NB4 (cell line): ENCODE measurements at regions not wholly inside any gene's neighbourhood (a gene's known extent, or its start where the extent isn't known, plus 50 kb on each side); places are given as distances from the start of the nearest gene placed in this dataset.

ENCODE experiments used
- MAX ChIP-seq: IDR thresholded peaks from 2 replicates; pipeline ENCODE4 v1.6.1; 2011; ENCODE audit warnings: low read depth, low read length
- POLR2A ChIP-seq: IDR thresholded peaks from 2 replicates; pipeline ENCODE4 v1.6.1; 2011; ENCODE audit warnings: mild to moderate bottlenecking; ENCODE audit not compliant: insufficient read length; ENCODE audit errors: extremely low read depth
- TF ChIP-seq, protein P1 (sequence below): IDR thresholded peaks from one replicate; pipeline ENCODE4 v1.5.1; 2012; ENCODE audit warnings: low read depth, low read length

- TF ChIP-seq, protein P1, sequence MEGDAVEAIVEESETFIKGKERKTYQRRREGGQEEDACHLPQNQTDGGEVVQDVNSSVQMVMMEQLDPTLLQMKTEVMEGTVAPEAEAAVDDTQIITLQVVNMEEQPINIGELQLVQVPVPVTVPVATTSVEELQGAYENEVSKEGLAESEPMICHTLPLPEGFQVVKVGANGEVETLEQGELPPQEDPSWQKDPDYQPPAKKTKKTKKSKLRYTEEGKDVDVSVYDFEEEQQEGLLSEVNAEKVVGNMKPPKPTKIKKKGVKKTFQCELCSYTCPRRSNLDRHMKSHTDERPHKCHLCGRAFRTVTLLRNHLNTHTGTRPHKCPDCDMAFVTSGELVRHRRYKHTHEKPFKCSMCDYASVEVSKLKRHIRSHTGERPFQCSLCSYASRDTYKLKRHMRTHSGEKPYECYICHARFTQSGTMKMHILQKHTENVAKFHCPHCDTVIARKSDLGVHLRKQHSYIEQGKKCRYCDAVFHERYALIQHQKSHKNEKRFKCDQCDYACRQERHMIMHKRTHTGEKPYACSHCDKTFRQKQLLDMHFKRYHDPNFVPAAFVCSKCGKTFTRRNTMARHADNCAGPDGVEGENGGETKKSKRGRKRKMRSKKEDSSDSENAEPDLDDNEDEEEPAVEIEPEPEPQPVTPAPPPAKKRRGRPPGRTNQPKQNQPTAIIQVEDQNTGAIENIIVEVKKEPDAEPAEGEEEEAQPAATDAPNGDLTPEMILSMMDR = no peak
- TF ChIP-seq MAX (no peak), POLR2A (no peak)
These were observed 54.7 kb upstream of the KIRREL3 start for GRCh38 chr11:127055236-127055635.
